ENCODE measurements at regions not wholly inside any gene's neighbourhood (a gene's known extent, or its start where the extent isn't known, plus 50 kb on each side); places are given as distances from the start of the nearest gene placed in this dataset.
A peak's percentile ranks its signal among the peaks of the same experiment; 100 is the strongest.

GRCh38 chr3:187568171-187568570 lies 102.0 kb downstream of the SST start:
- no peak overlapping the region for H3K4me3 ChIP-seq (ENCODE audit: low read length in 2 of 2)
- peaks cover 8 to 34% of the 10 kb centered on the region in 2 donors for H3K27me3 Mint-ChIP-seq
- peaks cover 0 to 5% (median 0%) of the 10 kb centered on the region in 4 donors for H3K4me1 Mint-ChIP-seq
- H3K27ac ChIP-seq (ENCODE audit: low read depth, low read length), result no peak overlapping the region
- H3K9me3 Mint-ChIP-seq, result no peaks in the 10 kb centered on the region
- ChIA-PET CTCF (ENCODE audit: partially characterized antibody) (no interaction called here), POLR2A (ENCODE audit: partially characterized antibody) (no interaction called here)
- no peak overlapping the region for H3K27ac Mint-ChIP-seq
- H3K27me3 ChIP-seq (ENCODE audit: insufficient read depth, low read length), result no peaks in the 10 kb centered on the region
- no peaks in the 10 kb centered on the region for H3K9me3 ChIP-seq (ENCODE audit: control insufficient read depth in 1 of 2, low read length in 2 of 2)
- H3K36me3 ChIP-seq (ENCODE audit: insufficient read depth, low read length), result no peaks in the 10 kb centered on the region
- H3K36me3 Mint-ChIP-seq, result no peaks in the 10 kb centered on the region
- no peak overlapping the region for H3K4me3 Mint-ChIP-seq
- intact Hi-C loops (cut with micrococcal nuclease), result no loop called here
- no peaks in the 10 kb centered on the region for H3K4me1 ChIP-seq (ENCODE audit: insufficient read depth, low read length)
- DNase-seq, result no peak

- Mint-ChIP-seq H3K9me3 (no peaks in the 10 kb centered on the region), H3K36me3 (no peaks in the 10 kb centered on the region), H3K27ac (no peak overlapping the region), H3K27me3 (peaks cover 8 to 31% of the 10 kb centered on the region in 2 donors), H3K4me3 (no peak overlapping the region), H3K4me1 (peaks cover 0 to 5% (median 0%) of the 10 kb centered on the region in 4 donors)
- DNase-seq, result no peak
- Histone ChIP-seq H3K27me3 (ENCODE audit: insufficient read depth, low read length) (no peaks in the 10 kb centered on the region), H3K27ac (ENCODE audit: low read depth, low read length) (no peak overlapping the region), H3K9me3 (ENCODE audit: control insufficient read depth in 1 of 2, low read length in 2 of 2) (no peaks in the 10 kb centered on the region), H3K4me3 (ENCODE audit: low read length in 2 of 2) (no peak overlapping the region), H3K4me1 (ENCODE audit: insufficient read depth, low read length) (no peaks in the 10 kb centered on the region), H3K36me3 (ENCODE audit: insufficient read depth, low read length) (no peaks in the 10 kb centered on the region)
- ChIA-PET POLR2A (ENCODE audit: partially characterized antibody) (no interaction called here), CTCF (ENCODE audit: partially characterized antibody) (no interaction called here)
- intact Hi-C loops (cut with micrococcal nuclease), result no loop called here
Measured at GRCh38 chr3:187567661-187568121, 102.5 kb downstream of the SST start.

- no peak overlapping the region for H3K27ac Mint-ChIP-seq
- Histone ChIP-seq H3K36me3 (ENCODE audit: insufficient read depth, low read length) (no peaks in the 10 kb centered on the region), H3K27ac (ENCODE audit: low read depth, low read length) (no peak overlapping the region), H3K9me3 (ENCODE audit: control insufficient read depth in 1 of 2, low read length in 2 of 2) (no peaks in the 10 kb centered on the region), H3K27me3 (ENCODE audit: insufficient read depth, low read length) (no peaks in the 10 kb centered on the region), H3K4me3 (ENCODE audit: low read length in 2 of 2) (no peak overlapping the region), H3K4me1 (ENCODE audit: insufficient read depth, low read length) (no peaks in the 10 kb centered on the region)
- H3K9me3 Mint-ChIP-seq, result no peaks in the 10 kb centered on the region
- H3K36me3 Mint-ChIP-seq, result no peaks in the 10 kb centered on the region
- peaks cover 0 to 5% (median 0%) of the 10 kb centered on the region in 4 donors for H3K4me1 Mint-ChIP-seq
- POLR2A ChIA-PET (ENCODE audit: partially characterized antibody), result no interaction called here
- intact Hi-C loops (cut with micrococcal nuclease), result no loop called here
- DNase-seq, result no peak
- CTCF ChIA-PET (ENCODE audit: partially characterized antibody), result no interaction called here
- H3K4me3 Mint-ChIP-seq, result no peak overlapping the region
- H3K27me3 Mint-ChIP-seq, result peaks cover 8 to 33% of the 10 kb centered on the region in 2 donors
Measured at GRCh38 chr3:187567021-187567420, 103.2 kb downstream of the SST start.

- Mint-ChIP-seq H3K4me1 (peaks cover 0 to 5% (median 0%) of the 10 kb centered on the region in 4 donors), H3K36me3 (no peaks in the 10 kb centered on the region), H3K27ac (no peak overlapping the region), H3K27me3 (peaks cover 8 to 30% of the 10 kb centered on the region in 2 donors), H3K4me3 (no peak overlapping the region), H3K9me3 (no peaks in the 10 kb centered on the region)
- H3K4me1 ChIP-seq (ENCODE audit: insufficient read depth, low read length), result no peaks in the 10 kb centered on the region
- H3K9me3 ChIP-seq (ENCODE audit: control insufficient read depth in 1 of 2, low read length in 2 of 2), result no peaks in the 10 kb centered on the region
- no peak overlapping the region for H3K4me3 ChIP-seq (ENCODE audit: low read length in 2 of 2)
- CTCF ChIA-PET (ENCODE audit: partially characterized antibody), result interaction anchor here (1.6 kb wide), 1 partner anchor 246 kb away, joined by 3 read pairs; no protein-coding TSS in a partner anchor
- no peaks in the 10 kb centered on the region for H3K36me3 ChIP-seq (ENCODE audit: insufficient read depth, low read length)
- intact Hi-C loops (cut with micrococcal nuclease), result no loop called here
- H3K27me3 ChIP-seq (ENCODE audit: insufficient read depth, low read length), result no peaks in the 10 kb centered on the region
- no peak overlapping the region for H3K27ac ChIP-seq (ENCODE audit: low read depth, low read length)
- no peak for DNase-seq
- POLR2A ChIA-PET (ENCODE audit: partially characterized antibody), result no interaction called here
Measured at GRCh38 chr3:187565701-187566100, 104.5 kb downstream of the SST start.

GRCh38 chr3:187558990-187559389 lies 111.2 kb downstream of the SST start:
- Mint-ChIP-seq H3K27me3 (peaks cover 6 to 7% of the 10 kb centered on the region in 2 donors), H3K9me3 (no peaks in the 10 kb centered on the region), H3K36me3 (no peaks in the 10 kb centered on the region), H3K4me3 (no peak overlapping the region), H3K4me1 (peaks cover 0 to 2% (median 0%) of the 10 kb centered on the region in 4 donors), H3K27ac (no peak overlapping the region)
- ChIA-PET CTCF (ENCODE audit: partially characterized antibody) (no interaction called here), POLR2A (ENCODE audit: partially characterized antibody) (no interaction called here)
- H3K4me1 ChIP-seq (ENCODE audit: insufficient read depth, low read length), result no peaks in the 10 kb centered on the region
- H3K27me3 ChIP-seq (ENCODE audit: insufficient read depth, low read length), result no peaks in the 10 kb centered on the region
- intact Hi-C loops (cut with micrococcal nuclease), result no loop called here
- no peak for DNase-seq
- no peaks in the 10 kb centered on the region for H3K9me3 ChIP-seq (ENCODE audit: control insufficient read depth in 1 of 2, low read length in 2 of 2)
- H3K4me3 ChIP-seq (ENCODE audit: low read length in 2 of 2), result no peak overlapping the region
- H3K27ac ChIP-seq (ENCODE audit: low read depth, low read length), result no peak overlapping the region
- H3K36me3 ChIP-seq (ENCODE audit: insufficient read depth, low read length), result no peaks in the 10 kb centered on the region

- H3K27ac ChIP-seq (ENCODE audit: low read depth, low read length), result no peak overlapping the region
- Mint-ChIP-seq H3K27ac (no peak overlapping the region), H3K4me1 (no peaks in the 10 kb centered on the region), H3K4me3 (no peak overlapping the region), H3K9me3 (no peaks in the 10 kb centered on the region), H3K27me3 (peaks cover 10 to 11% of the 10 kb centered on the region in 2 donors), H3K36me3 (no peaks in the 10 kb centered on the region)
- POLR2A ChIA-PET (ENCODE audit: partially characterized antibody), result no interaction called here
- no peaks in the 10 kb centered on the region for H3K36me3 ChIP-seq (ENCODE audit: insufficient read depth, low read length)
- no peaks in the 10 kb centered on the region for H3K9me3 ChIP-seq (ENCODE audit: control insufficient read depth in 1 of 2, low read length in 2 of 2)
- DNase-seq, result no peak
- intact Hi-C loops (cut with micrococcal nuclease), result no loop called here
- H3K4me1 ChIP-seq (ENCODE audit: insufficient read depth, low read length), result no peaks in the 10 kb centered on the region
- no peaks in the 10 kb centered on the region for H3K27me3 ChIP-seq (ENCODE audit: insufficient read depth, low read length)
- H3K4me3 ChIP-seq (ENCODE audit: low read length in 2 of 2), result no peak overlapping the region
- CTCF ChIA-PET (ENCODE audit: partially characterized antibody), result no interaction called here
Measured at GRCh38 chr3:187551416-187551815, 118.8 kb downstream of the SST start.

GRCh38 chr3:187550446-187550845 lies 119.7 kb downstream of the SST start:
- CTCF ChIA-PET (ENCODE audit: partially characterized antibody), result no interaction called here
- H3K36me3 Mint-ChIP-seq, result no peaks in the 10 kb centered on the region

GRCh38 chr3:187545366-187545765 lies 124.8 kb downstream of the SST start:
- Histone ChIP-seq H3K27me3 (ENCODE audit: insufficient read depth, low read length) (no peaks in the 10 kb centered on the region), H3K27ac (ENCODE audit: low read depth, low read length) (no peak overlapping the region), H3K36me3 (ENCODE audit: insufficient read depth, low read length) (no peaks in the 10 kb centered on the region), H3K9me3 (ENCODE audit: control insufficient read depth in 1 of 2, low read length in 2 of 2) (no peaks in the 10 kb centered on the region), H3K4me1 (ENCODE audit: insufficient read depth, low read length) (no peaks in the 10 kb centered on the region), H3K4me3 (ENCODE audit: low read length in 2 of 2) (no peak overlapping the region)
- no peak for DNase-seq
- ChIA-PET CTCF (ENCODE audit: partially characterized antibody) (no interaction called here), POLR2A (ENCODE audit: partially characterized antibody) (no interaction called here)
- Mint-ChIP-seq H3K27ac (peak overlapping the region in 1 of 7 donors; percentile 31), H3K36me3 (no peaks in the 10 kb centered on the region), H3K4me3 (no peak overlapping the region), H3K27me3 (peaks cover 10 to 12% of the 10 kb centered on the region in 2 donors), H3K4me1 (no peaks in the 10 kb centered on the region), H3K9me3 (peaks cover 0 to 3% (median 0%) of the 10 kb centered on the region in 8 donors)
- intact Hi-C loops (cut with micrococcal nuclease), result no loop called here

More at GRCh38 chr3:187550446-187550845, 119.7 kb downstream of the SST start:
- H3K4me3 Mint-ChIP-seq, result no peak overlapping the region
- H3K27me3 ChIP-seq (ENCODE audit: insufficient read depth, low read length), result no peaks in the 10 kb centered on the region
- no peaks in the 10 kb centered on the region for H3K9me3 Mint-ChIP-seq
- intact Hi-C loops (cut with micrococcal nuclease), result no loop called here
- no peak overlapping the region for H3K4me3 ChIP-seq (ENCODE audit: low read length in 2 of 2)
- DNase-seq, result no peak
- H3K27ac ChIP-seq (ENCODE audit: low read depth, low read length), result no peak overlapping the region
- POLR2A ChIA-PET (ENCODE audit: partially characterized antibody), result no interaction called here
- no peak overlapping the region for H3K27ac Mint-ChIP-seq
- peaks cover 13 to 14% of the 10 kb centered on the region in 2 donors for H3K27me3 Mint-ChIP-seq
- H3K36me3 ChIP-seq (ENCODE audit: insufficient read depth, low read length), result no peaks in the 10 kb centered on the region
- H3K4me1 Mint-ChIP-seq, result no peaks in the 10 kb centered on the region
- no peaks in the 10 kb centered on the region for H3K9me3 ChIP-seq (ENCODE audit: control insufficient read depth in 1 of 2, low read length in 2 of 2)
- no peaks in the 10 kb centered on the region for H3K4me1 ChIP-seq (ENCODE audit: insufficient read depth, low read length)
